H9 (cell line): ENCODE measurements at regions not wholly inside any gene's neighbourhood (a gene's known extent, or its start where the extent isn't known, plus 50 kb on each side); places are given as distances from the start of the nearest gene placed in this dataset.
"Not testable (repeated sequence)": the region's sequence is repeated elsewhere in the genome, so short reads cannot be mapped to it uniquely, and the experiment has no call there.

Experiments
- DNase-seq: peaks from one replicate; pipeline ENCODE4 v3.0.0-alpha.2; 2017
- H2AFZ ChIP-seq: one replicate; pipeline ENCODE4 v1.6.1; 2013; ENCODE audit warnings: mild to moderate bottlenecking, low read length, control low read depth, moderate library complexity
- H2AK5ac ChIP-seq: 2 replicates; pipeline ENCODE4 v1.6.1; 2013; ENCODE audit warnings: low read length, control low read depth, mixed read lengths; ENCODE audit not compliant: insufficient read length
- H2BK120ac ChIP-seq: one replicate; pipeline ENCODE4 v1.6.1; 2013; ENCODE audit warnings: low read depth, mild to moderate bottlenecking, low read length, control low read depth, inconsistent platforms; ENCODE audit not compliant: poor library complexity, severe bottlenecking
- H2BK12ac ChIP-seq: 2 replicates; pipeline ENCODE4 v1.6.1; 2013; ENCODE audit warnings: low read length, control low read depth, mixed read lengths, low read depth; ENCODE audit not compliant: insufficient read length
- H2BK15ac ChIP-seq: 2 replicates; pipeline ENCODE4 v1.6.1; 2013; ENCODE audit warnings: low read depth, low read length, control low read depth
- H2BK20ac ChIP-seq: one replicate; pipeline ENCODE4 v1.6.1; 2013; ENCODE audit warnings: low read depth, mild to moderate bottlenecking, low read length, control low read depth, inconsistent platforms; ENCODE audit not compliant: poor library complexity, severe bottlenecking
- H2BK5ac ChIP-seq: 2 replicates; pipeline ENCODE4 v1.6.1; 2013; ENCODE audit warnings: low read length, control low read depth, mixed read lengths; ENCODE audit not compliant: insufficient read length
- H3K14ac ChIP-seq: 2 replicates; pipeline ENCODE4 v1.6.1; 2013; ENCODE audit warnings: low read length, control low read depth; ENCODE audit not compliant: insufficient read depth
- H3K18ac ChIP-seq: 2 replicates; pipeline ENCODE4 v1.6.1; 2013; ENCODE audit warnings: low read depth, mild to moderate bottlenecking, mixed read lengths, low read length, control low read depth; ENCODE audit not compliant: insufficient read length
- H3K23ac ChIP-seq: 2 replicates; pipeline ENCODE4 v1.6.1; 2013; ENCODE audit warnings: low read length, control low read depth, mixed read lengths, low read depth; ENCODE audit not compliant: insufficient read length
- H3K23me2 ChIP-seq: 2 replicates; pipeline ENCODE4 v1.6.1; 2013; ENCODE audit warnings: low read depth, mild to moderate bottlenecking, mixed read lengths, low read length, control low read depth; ENCODE audit not compliant: insufficient read length, poor library complexity, severe bottlenecking
- H3K27ac ChIP-seq: 2 replicates; pipeline ENCODE4 v1.5.1; 2013; ENCODE audit warnings: low read length, control low read depth, mixed read lengths, low read depth; ENCODE audit not compliant: insufficient read length
- H3K27me3 ChIP-seq: 2 replicates; pipeline ENCODE4 v1.6.1; 2013; ENCODE audit warnings: low read length, control low read depth, inconsistent platforms; ENCODE audit not compliant: insufficient read depth
- H3K4ac ChIP-seq: 2 replicates; pipeline ENCODE4 v1.6.1; 2013; ENCODE audit warnings: low read depth, mild to moderate bottlenecking, control low read depth, inconsistent platforms, low read length, moderate library complexity
- H3K4me1 ChIP-seq: 2 replicates; pipeline ENCODE4 v1.6.1; 2013; ENCODE audit warnings: low read length, control low read depth, inconsistent platforms; ENCODE audit not compliant: insufficient read depth
- H3K4me2 ChIP-seq: 2 replicates; pipeline ENCODE4 v1.6.1; 2013; ENCODE audit warnings: low read length, control low read depth, mixed read lengths; ENCODE audit not compliant: insufficient read length, insufficient read depth
- H3K56ac ChIP-seq: 2 replicates; pipeline ENCODE4 v1.6.1; 2013; ENCODE audit warnings: low read depth, mild to moderate bottlenecking, mixed read lengths, low read length, control low read depth; ENCODE audit not compliant: insufficient read length
- H3K79me1 ChIP-seq: 2 replicates; pipeline ENCODE4 v1.6.1; 2013; ENCODE audit warnings: low read depth, mild to moderate bottlenecking, moderate library complexity, low read length, control low read depth, inconsistent platforms; ENCODE audit not compliant: insufficient read depth, poor library complexity, severe bottlenecking
- H3K79me2 ChIP-seq: 2 replicates; pipeline ENCODE4 v1.6.1; 2013; ENCODE audit warnings: low read length, control low read depth, inconsistent platforms; ENCODE audit not compliant: insufficient read depth
- H3K9ac ChIP-seq: 2 replicates; pipeline ENCODE4 v1.6.1; 2013; ENCODE audit warnings: low read length, control low read depth, mixed read lengths; ENCODE audit not compliant: insufficient read length; ENCODE audit errors: extremely low read depth
- H3K9me3 ChIP-seq: one replicate; pipeline ENCODE4 v1.6.1; 2013; ENCODE audit warnings: low read depth, low read length, inconsistent platforms; ENCODE audit not compliant: control insufficient read depth
- H3T11ph ChIP-seq: one replicate; pipeline ENCODE4 v1.6.1; 2013; ENCODE audit warnings: mild to moderate bottlenecking, low read length, control low read depth, inconsistent platforms
- H4K20me1 ChIP-seq: one replicate; pipeline ENCODE4 v1.6.1; 2013; ENCODE audit not compliant: control insufficient read depth, insufficient read length, insufficient read depth
- H4K5ac ChIP-seq: 2 replicates; pipeline ENCODE4 v1.6.1; 2013; ENCODE audit warnings: low read depth, mild to moderate bottlenecking, mixed read lengths, low read length, control low read depth; ENCODE audit not compliant: insufficient read length
- H4K8ac ChIP-seq: replicated peaks from 2 replicates; pipeline ENCODE4 v1.6.1; 2013; ENCODE audit warnings: low read length, control low read depth, mixed read lengths, low read depth; ENCODE audit not compliant: insufficient read length
- H4K91ac ChIP-seq: 2 replicates; pipeline ENCODE4 v1.6.1; 2013; ENCODE audit warnings: low read depth, mild to moderate bottlenecking, moderate library complexity, mixed read lengths, low read length, control low read depth; ENCODE audit not compliant: insufficient read length
- H3K27ac Mint-ChIP-seq, 3 experiments: 2 replicates in 2 of 3; 3 replicates in 1 of 3; pipeline ENCODE4 v1.8.0; 2020 to 2021; ENCODE audit warnings: mixed read lengths in 3 of 3, mild to moderate bottlenecking in 1 of 3, moderate library complexity in 1 of 3
- H3K27me3 Mint-ChIP-seq: 2 replicates; pipeline ENCODE4 v1.8.0; 2021; ENCODE audit warnings: low read depth, mild to moderate bottlenecking, moderate library complexity, mixed read lengths
- H3K36me3 Mint-ChIP-seq, 3 experiments: 2 replicates in 2 of 3; 3 replicates in 1 of 3; pipeline ENCODE4 v1.8.0; 2020 to 2021; ENCODE audit warnings: low read depth in 3 of 3, mixed read lengths in 3 of 3; ENCODE audit not compliant: insufficient read depth in 1 of 3
- H3K4me1 Mint-ChIP-seq, 2 experiments: 2 replicates each; pipeline ENCODE4 v1.8.0; 2020; ENCODE audit warnings: mixed read lengths in 2 of 2
- H3K4me3 Mint-ChIP-seq, 2 experiments: 2 replicates in 1 of 2; 3 replicates in 1 of 2; pipeline ENCODE4 v1.8.0; 2020 to 2021; ENCODE audit warnings: mild to moderate bottlenecking in 2 of 2, mixed read lengths in 2 of 2, moderate library complexity in 1 of 2
- H3K9me3 Mint-ChIP-seq, 2 experiments: 2 replicates in 1 of 2; 3 replicates in 1 of 2; pipeline ENCODE4 v1.8.0; 2020; ENCODE audit warnings: mild to moderate bottlenecking in 2 of 2, mixed read lengths in 2 of 2, moderate library complexity in 1 of 2
- CTCF ChIP-seq: fragments of 200-600 bp; sonication (generic); conservative IDR thresholded peaks from 3 replicates; pipeline ENCODE4 v1.8.0; 2021; ENCODE audit warnings: antibody characterized with exemption, mild to moderate bottlenecking
- WGBS: extraction: QIAGEN DNeasy Blood & Tissue Kit; methylation state at CpG from one replicate; pipeline ENCODE4 v1.1.7; 2013; ENCODE audit warnings: missing lambda C conversion rate, low lambda C conversion rate, mixed read lengths; ENCODE audit not compliant: insufficient read length; ENCODE audit errors: extremely low coverage; 5-methylcytosine and 5-hydroxymethylcytosine counted together

DNA sequence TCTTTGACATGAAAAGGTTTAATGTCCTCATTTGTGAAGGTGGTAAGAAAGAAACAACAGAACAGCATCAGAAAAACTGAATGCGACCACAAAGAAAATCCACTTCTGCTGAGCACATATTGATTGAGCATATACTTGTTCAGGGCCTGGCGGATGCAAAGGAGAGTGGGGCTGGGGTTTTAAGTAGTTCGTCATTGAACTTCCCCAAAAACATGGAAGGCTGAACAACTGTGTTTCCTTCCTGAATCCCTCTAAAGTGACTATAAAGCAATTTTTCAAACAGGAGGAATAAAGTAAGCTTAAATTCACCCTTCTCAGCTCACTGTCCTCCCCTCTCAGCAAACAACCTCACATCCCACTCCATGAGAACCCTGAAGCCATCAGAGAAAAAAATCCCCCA lies 262.9 kb downstream of the AGTPBP1 start:
- Histone ChIP-seq H3K9ac (no peak overlapping the region), H2BK5ac (no peak overlapping the region), H3K14ac (no peak overlapping the region), H2BK120ac (peak overlapping the region; percentile 69), H2AK5ac (no peak overlapping the region), H3T11ph (no peak overlapping the region), H4K5ac (no peak overlapping the region), H3K56ac (no peak overlapping the region), H4K91ac (no peak overlapping the region), H2BK20ac (no peak overlapping the region), H3K27ac (no peak overlapping the region), H3K27me3 (no peaks in the 10 kb centered on the region), H3K4ac (no peak overlapping the region), H3K4me1 (no peaks in the 10 kb centered on the region), H2BK15ac (no peak overlapping the region), H3K23ac (no peak overlapping the region), H3K23me2 (no peaks in the 10 kb centered on the region), H4K20me1 (no peaks in the 10 kb centered on the region), H2BK12ac (no peak overlapping the region), H2AFZ (no peak overlapping the region), H3K9me3 (peaks cover 13% of the 10 kb centered on the region), H3K4me2 (no peak overlapping the region), H3K18ac (no peak overlapping the region), H3K79me1 (no peaks in the 10 kb centered on the region), H4K8ac (no peak overlapping the region), H3K79me2 (no peaks in the 10 kb centered on the region)
- no peak for DNase-seq
- peaks cover 3% of the 10 kb centered on the region for H3K27me3 Mint-ChIP-seq
- no CpG with 5 or more reads among the region's 3 CpGs for WGBS
- H3K9me3 Mint-ChIP-seq: peaks cover 16 to 17% of the 10 kb centered on the region in 2 experiments
- no peak for TF ChIP-seq CTCF
- peaks cover 10 to 15% (median 14%) of the 10 kb centered on the region in 3 experiments for H3K36me3 Mint-ChIP-seq
- peaks cover 6% of the 10 kb centered on the region in 2 experiments; a peak in 3 of 4 replicates for H3K4me1 Mint-ChIP-seq
- no peak overlapping the region for H3K27ac Mint-ChIP-seq
- H3K4me3 Mint-ChIP-seq: no peak overlapping the region

DNA sequence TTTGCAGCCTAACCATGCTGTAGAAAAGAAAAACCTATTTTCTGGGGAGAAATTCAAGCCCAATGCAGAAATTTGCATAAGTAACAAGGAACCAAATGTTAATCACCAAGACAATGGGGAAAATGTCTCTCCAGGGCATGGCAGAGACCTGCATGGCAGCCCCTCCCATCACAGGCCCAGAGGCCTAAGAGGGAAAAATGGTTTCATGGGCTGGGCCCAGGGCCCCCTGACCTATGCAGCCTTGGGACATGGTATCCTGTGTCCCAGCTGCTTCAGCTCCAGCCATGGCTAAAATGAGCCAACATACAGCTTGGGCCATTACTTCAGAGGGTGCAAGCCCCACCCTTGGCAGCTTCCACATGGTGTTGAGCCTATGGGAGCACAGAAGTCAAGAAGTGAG lies 266.9 kb downstream of the AGTPBP1 start:
- H3K4me1 Mint-ChIP-seq, H3K27me3 Mint-ChIP-seq, H2BK5ac ChIP-seq, H2AK5ac ChIP-seq, H3K14ac ChIP-seq, H3K4me1 ChIP-seq, H3K4me3 Mint-ChIP-seq, H3K4ac ChIP-seq, H3T11ph ChIP-seq, H2BK120ac ChIP-seq, H4K8ac ChIP-seq, H3K9ac ChIP-seq, H3K4me2 ChIP-seq, H3K23me2 ChIP-seq, H4K5ac ChIP-seq, H3K56ac ChIP-seq, H3K27ac ChIP-seq, H2BK20ac ChIP-seq, H4K20me1 ChIP-seq, DNase-seq, H3K27ac Mint-ChIP-seq, H3K23ac ChIP-seq, H3K27me3 ChIP-seq, H3K79me2 ChIP-seq, H4K91ac ChIP-seq, H2BK15ac ChIP-seq, H3K79me1 ChIP-seq, H2AFZ ChIP-seq, H3K18ac ChIP-seq, H2BK12ac ChIP-seq: not testable (repeated sequence)
- Mint-ChIP-seq H3K36me3 (peaks cover 10 to 16% (median 15%) of the 10 kb centered on the region in 3 experiments), H3K9me3 (peaks cover 16 to 17% of the 10 kb centered on the region in 2 experiments)
- peaks cover 13% of the 10 kb centered on the region for H3K9me3 ChIP-seq
